ENCODE measurements at regions not wholly inside any gene's neighbourhood (a gene's known extent, or its start where the extent isn't known, plus 50 kb on each side); places are given as distances from the start of the nearest gene placed in this dataset.

DNA sequence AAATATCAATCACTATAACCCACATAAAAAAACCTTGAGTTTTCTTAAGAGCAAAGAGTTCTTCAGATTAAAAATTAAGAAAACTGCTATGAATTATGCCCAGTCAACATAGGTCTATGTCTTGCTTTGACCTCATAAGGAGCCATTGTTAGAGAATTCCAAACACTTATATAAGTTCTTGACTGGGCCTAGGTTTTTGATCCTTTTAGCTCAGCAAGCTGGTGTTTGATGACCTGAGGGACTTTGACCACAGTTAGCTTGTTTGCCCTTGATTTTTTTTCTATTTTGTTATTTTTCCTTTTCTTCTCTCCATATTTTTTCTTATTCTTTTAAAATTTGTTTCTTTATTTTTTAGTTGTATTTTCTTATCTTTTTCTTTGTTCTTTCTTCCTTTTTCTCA, 122.3 kb downstream of the RHOU start:
- H3K36me3 ChIP-seq: no peaks in the 10 kb centered on the region
- no peaks in the 10 kb centered on the region for H3K4me1 ChIP-seq (ENCODE audit: insufficient read depth)
- H3K27me3 ChIP-seq: no peaks in the 10 kb centered on the region
- H3K27ac ChIP-seq: no peak overlapping the region
- DNase-seq: no peak
- no peak overlapping the region for H3K4me3 ChIP-seq
- no peaks in the 10 kb centered on the region for H3K9me3 ChIP-seq
- TF ChIP-seq, protein P1, sequence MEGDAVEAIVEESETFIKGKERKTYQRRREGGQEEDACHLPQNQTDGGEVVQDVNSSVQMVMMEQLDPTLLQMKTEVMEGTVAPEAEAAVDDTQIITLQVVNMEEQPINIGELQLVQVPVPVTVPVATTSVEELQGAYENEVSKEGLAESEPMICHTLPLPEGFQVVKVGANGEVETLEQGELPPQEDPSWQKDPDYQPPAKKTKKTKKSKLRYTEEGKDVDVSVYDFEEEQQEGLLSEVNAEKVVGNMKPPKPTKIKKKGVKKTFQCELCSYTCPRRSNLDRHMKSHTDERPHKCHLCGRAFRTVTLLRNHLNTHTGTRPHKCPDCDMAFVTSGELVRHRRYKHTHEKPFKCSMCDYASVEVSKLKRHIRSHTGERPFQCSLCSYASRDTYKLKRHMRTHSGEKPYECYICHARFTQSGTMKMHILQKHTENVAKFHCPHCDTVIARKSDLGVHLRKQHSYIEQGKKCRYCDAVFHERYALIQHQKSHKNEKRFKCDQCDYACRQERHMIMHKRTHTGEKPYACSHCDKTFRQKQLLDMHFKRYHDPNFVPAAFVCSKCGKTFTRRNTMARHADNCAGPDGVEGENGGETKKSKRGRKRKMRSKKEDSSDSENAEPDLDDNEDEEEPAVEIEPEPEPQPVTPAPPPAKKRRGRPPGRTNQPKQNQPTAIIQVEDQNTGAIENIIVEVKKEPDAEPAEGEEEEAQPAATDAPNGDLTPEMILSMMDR (IDR thresholded peaks at IDR 0.05): no peak
- TF ChIP-seq EP300 (IDR thresholded peaks at IDR 0.05) (no peak), POLR2A (IDR thresholded peaks at IDR 0.05) (no peak)
- intact Hi-C loops (cut with DNase I): no loop called here

DNA sequence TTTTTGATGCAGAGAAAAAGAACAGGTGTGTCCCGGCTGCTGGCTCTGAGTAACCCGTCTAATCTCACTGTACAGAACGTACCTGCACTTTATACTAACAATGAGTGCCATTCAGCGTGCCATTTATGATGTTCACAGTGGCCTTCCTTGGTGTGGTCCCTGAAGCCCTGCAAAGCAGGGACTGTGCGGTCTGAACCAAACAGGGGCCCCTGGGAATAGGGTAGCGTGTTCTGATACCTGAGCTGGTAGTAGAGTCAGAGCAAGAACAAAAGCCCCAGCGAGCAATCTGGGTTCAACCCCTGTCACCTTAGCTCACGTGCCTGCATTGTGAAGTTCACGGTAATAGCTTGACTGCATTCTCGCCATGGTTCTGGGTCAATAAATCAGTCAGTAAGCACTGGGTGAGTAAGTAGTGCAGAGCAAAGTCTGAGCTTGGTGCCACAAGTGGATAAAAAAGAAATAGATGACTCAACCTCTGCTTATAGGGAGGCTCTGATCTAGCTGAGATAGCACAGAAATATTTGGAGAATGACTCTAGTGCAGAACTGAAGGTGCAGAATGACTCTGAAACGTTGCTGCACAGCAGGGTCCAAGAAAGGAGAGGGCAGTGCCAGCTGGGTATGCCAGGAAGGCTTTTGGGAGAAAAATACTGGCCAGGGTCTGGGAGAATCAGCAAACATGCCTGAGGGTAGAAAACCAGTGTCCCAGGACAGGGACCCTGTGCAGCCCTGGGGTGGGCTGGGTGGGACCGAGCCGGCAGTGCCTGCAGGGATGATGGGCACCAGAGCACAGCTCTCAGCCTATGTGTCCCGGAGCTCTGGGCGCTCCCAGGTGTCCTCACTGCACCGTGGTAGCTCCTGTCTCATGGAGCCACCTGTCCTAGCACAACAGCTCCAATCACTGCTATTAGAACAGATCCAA, 125.9 kb downstream of the RHOU start:
- H3K9me3 ChIP-seq: no peaks in the 10 kb centered on the region
- TF ChIP-seq, protein P1 (IDR thresholded peaks at IDR 0.05): no peak
- TF ChIP-seq POLR2A (IDR thresholded peaks at IDR 0.05): no peak
- no peak for TF ChIP-seq EP300 (IDR thresholded peaks at IDR 0.05)
- WGBS, 3 donors: 77 to 83% (median 80%) methylated on average over 16 of the region's 16 CpGs
- H3K27me3 ChIP-seq: no peaks in the 10 kb centered on the region
- H3K4me1 ChIP-seq (ENCODE audit: insufficient read depth): no peaks in the 10 kb centered on the region
- H3K36me3 ChIP-seq: no peaks in the 10 kb centered on the region
- no peak for DNase-seq
- intact Hi-C loops (cut with DNase I): no loop called here
- no peak overlapping the region for H3K27ac ChIP-seq
- H3K4me3 ChIP-seq: no peak overlapping the region

DNA sequence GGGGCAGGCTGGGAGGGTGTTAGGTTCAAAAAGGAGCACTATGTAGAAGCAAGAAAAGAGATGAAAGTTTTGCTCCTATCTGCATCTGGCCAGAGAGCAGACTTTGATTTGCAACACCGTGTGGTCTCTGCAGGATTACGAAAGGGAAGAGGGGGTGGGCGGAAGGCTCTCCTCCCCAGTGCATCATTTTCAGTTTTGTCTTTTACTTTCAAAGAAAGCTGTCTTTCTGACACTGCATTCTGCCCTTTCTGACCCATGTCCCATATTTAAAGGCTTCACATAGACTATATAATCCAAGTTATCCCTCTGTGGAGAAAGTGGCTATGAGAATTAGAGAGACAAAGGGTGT, 126.5 kb downstream of the RHOU start:
- no peak overlapping the region for H3K27ac ChIP-seq
- no peak for DNase-seq
- intact Hi-C loops (cut with DNase I): no loop called here
- no peak for TF ChIP-seq POLR2A (IDR thresholded peaks at IDR 0.05)
- TF ChIP-seq EP300 (IDR thresholded peaks at IDR 0.05): no peak
- TF ChIP-seq, protein P1 (IDR thresholded peaks at IDR 0.05): no peak
- no peaks in the 10 kb centered on the region for H3K27me3 ChIP-seq
- no peaks in the 10 kb centered on the region for H3K36me3 ChIP-seq
- H3K9me3 ChIP-seq: no peaks in the 10 kb centered on the region
- WGBS, 3 donors: 62 to 70% (median 67%) methylated on average over 3 of the region's 3 CpGs
- no peaks in the 10 kb centered on the region for H3K4me1 ChIP-seq (ENCODE audit: insufficient read depth)
- no peak overlapping the region for H3K4me3 ChIP-seq

DNA sequence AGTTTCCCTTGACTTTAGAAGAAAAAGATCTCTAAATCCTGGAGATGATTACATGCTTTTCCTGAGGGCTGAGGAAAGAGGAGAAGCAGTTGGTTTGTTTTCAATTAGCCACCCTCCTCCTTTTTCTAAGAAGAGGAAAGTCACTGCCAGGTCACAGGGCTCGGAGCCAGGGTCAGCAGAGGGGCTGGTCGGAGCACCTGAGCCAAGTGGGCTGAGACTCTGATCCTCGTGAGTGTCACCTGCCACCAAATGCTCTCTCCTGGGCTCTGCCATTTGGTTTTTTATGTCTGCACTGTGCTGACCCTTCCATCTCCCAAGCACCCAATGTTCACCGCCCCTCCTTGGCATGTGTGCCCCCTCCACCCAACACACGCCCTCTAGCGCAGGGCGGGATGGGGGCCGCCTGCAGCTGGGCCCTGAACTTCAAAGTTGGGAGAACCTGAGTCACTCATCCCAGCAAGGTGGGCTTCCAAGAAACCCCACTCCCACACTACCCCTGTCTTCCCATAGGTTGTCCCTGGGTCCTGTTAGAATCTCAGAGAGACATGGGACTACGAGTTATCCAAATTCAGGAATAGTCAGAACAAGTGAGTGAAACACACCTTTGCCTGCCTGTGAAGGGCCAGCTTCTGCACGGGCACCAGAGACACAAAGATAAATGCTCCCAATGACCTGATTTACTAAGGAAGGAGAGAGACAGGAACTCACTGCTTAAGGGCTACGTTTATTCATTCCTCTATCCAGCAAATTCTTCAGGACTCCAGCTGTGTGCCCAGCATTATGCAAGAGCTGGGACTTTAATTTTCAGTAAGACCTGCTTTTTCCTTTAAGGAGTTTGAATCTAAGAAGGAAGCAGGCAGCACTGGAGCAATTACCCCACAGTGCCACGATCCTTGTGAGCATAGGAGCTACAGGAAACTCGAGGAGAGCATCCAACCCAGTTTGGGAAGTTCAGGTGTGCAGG, 127.5 kb downstream of the RHOU start:
- DNase-seq: no peak
- no peak overlapping the region for H3K27ac ChIP-seq
- WGBS, 3 donors: 79 to 82% (median 80%) methylated on average over 13 of the region's 13 CpGs
- TF ChIP-seq POLR2A (IDR thresholded peaks at IDR 0.05) (no peak), EP300 (IDR thresholded peaks at IDR 0.05) (no peak)
- TF ChIP-seq, protein P1 (IDR thresholded peaks at IDR 0.05): no peak
- no peaks in the 10 kb centered on the region for H3K4me1 ChIP-seq (ENCODE audit: insufficient read depth)
- no peaks in the 10 kb centered on the region for H3K36me3 ChIP-seq
- H3K4me3 ChIP-seq: no peak overlapping the region
- intact Hi-C loops (cut with DNase I): no loop called here
- no peaks in the 10 kb centered on the region for H3K9me3 ChIP-seq
- H3K27me3 ChIP-seq: no peaks in the 10 kb centered on the region

Data from ovary (tissue), 7 donors.